Lung (tissue), 11 donors: ENCODE measurements at regions not wholly inside any gene's neighbourhood (a gene's known extent, or its start where the extent isn't known, plus 50 kb on each side); places are given as distances from the start of the nearest gene placed in this dataset.

Source experiments
- ATAC-seq: fragments of 200-7000 bp; cut with Tn5 transposase; one replicate; pipeline ENCODE4 v1.9.1; 2020; ENCODE audit warnings: moderate number of reproducible peaks; ENCODE audit not compliant: insufficient read depth, low FRiP score
- DNase-seq, 3 donors: peaks; one replicate each; pipeline ENCODE4 v3.0.0-alpha.2; 2013 to 2017
- H3K27ac ChIP-seq, 2 donors: one replicate each; pipeline ENCODE4 v1.5.1; 2013; ENCODE audit warnings: mild to moderate bottlenecking in 2 of 2, moderate library complexity in 2 of 2, control low read depth in 1 of 2, inconsistent platforms in 1 of 2, low read depth in 1 of 2, low read length in 1 of 2
- H3K27me3 ChIP-seq, 3 donors: one replicate each; pipeline ENCODE4 v1.5.1; 2013; ENCODE audit warnings: low read length in 2 of 3; ENCODE audit not compliant: control insufficient read depth in 3 of 3, insufficient read depth in 3 of 3
- H3K36me3 ChIP-seq, 4 donors: one replicate each; pipeline ENCODE4 v1.5.1; 2013; ENCODE audit warnings: low read length in 4 of 4, mild to moderate bottlenecking in 1 of 4, moderate library complexity in 1 of 4; ENCODE audit not compliant: control insufficient read depth in 4 of 4, insufficient read depth in 4 of 4
- H3K4me1 ChIP-seq, 5 donors: one replicate each; pipeline ENCODE4 v1.5.1; 2013; ENCODE audit warnings: low read length in 5 of 5, mild to moderate bottlenecking in 2 of 5, moderate library complexity in 1 of 5; ENCODE audit not compliant: control insufficient read depth in 5 of 5, insufficient read depth in 5 of 5
- H3K4me3 ChIP-seq: one replicate; pipeline ENCODE4 v1.5.1; 2013; ENCODE audit warnings: mild to moderate bottlenecking, control low read depth, moderate library complexity
- H3K9ac ChIP-seq, 2 donors: one replicate each; pipeline ENCODE4 v1.5.1; 2013; ENCODE audit warnings: low read length in 2 of 2, control low read depth in 1 of 2; ENCODE audit not compliant: insufficient read depth in 1 of 2
- H3K9me3 ChIP-seq, 4 donors: one replicate each; pipeline ENCODE4 v1.5.1; 2013; ENCODE audit warnings: low read length in 3 of 4, mild to moderate bottlenecking in 1 of 4, moderate library complexity in 1 of 4; ENCODE audit not compliant: control insufficient read depth in 4 of 4, insufficient read depth in 3 of 4
- CTCF ChIP-seq: IDR thresholded peaks from 2 replicates; pipeline ENCODE4 v1.5.1; 2012; ENCODE audit warnings: mild to moderate bottlenecking; ENCODE audit errors: control extremely low read depth, extremely low read depth
- WGBS, 2 donors: extraction: QIAGEN DNeasy Blood & Tissue Kit; methylation state at CpG; one replicate each; pipeline ENCODE4 v1.1.7; 2013; 5-methylcytosine and 5-hydroxymethylcytosine counted together
- donor health status: control.
- donor health status: control.
- donor health status: Bipolar disorder and iron deficiency.
- donor health status: healthy.
- donor health status: DM: yes; HTN: yes; CAD: no.

DNA sequence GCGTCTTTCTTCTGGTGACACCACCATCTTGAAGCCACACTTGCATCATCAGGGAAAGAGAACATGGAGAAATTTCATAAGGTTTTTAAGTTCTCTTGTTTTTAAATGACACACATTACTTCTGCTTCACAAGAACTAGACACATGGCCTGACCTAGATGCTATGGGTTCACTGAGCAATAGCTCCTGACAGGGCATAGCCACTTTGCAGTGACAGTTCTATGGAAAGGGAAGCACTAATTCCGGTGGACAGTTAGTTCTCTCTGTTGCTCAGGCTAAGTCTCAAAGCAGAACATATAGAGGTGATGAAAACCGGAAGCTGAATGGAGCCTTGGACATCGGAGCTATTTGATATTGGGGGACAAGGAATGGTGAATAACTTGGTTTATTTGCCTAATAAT is 940.1 kb upstream of the WWC1 start:
- WGBS, 2 donors, result 92 to 96% methylated on average over 4 of the region's 4 CpGs
- Histone ChIP-seq H3K36me3 (no peaks in the 10 kb centered on the region), H3K4me3 (no peak overlapping the region), H3K27ac (no peak overlapping the region), H3K27me3 (no peaks in the 10 kb centered on the region), H3K9me3 (peaks cover 0 to 2% (median 0%) of the 10 kb centered on the region in 4 donors), H3K9ac (no peak overlapping the region), H3K4me1 (no peaks in the 10 kb centered on the region)
- DNase-seq (no peak), ATAC-seq (no peak)
- TF ChIP-seq CTCF, result no peak

- no peak for ATAC-seq
- Histone ChIP-seq H3K36me3 (no peaks in the 10 kb centered on the region), H3K27ac (no peak overlapping the region), H3K9me3 (peaks cover 0 to 2% (median 0%) of the 10 kb centered on the region in 4 donors), H3K9ac (no peak overlapping the region), H3K4me1 (no peaks in the 10 kb centered on the region), H3K4me3 (no peak overlapping the region), H3K27me3 (no peaks in the 10 kb centered on the region)
- DNase-seq, result peak in 2 of 3 donors; percentile 39 to 44
- 57 to 68% methylated on average over 10 of the region's 10 CpGs for WGBS, 2 donors
- no peak for TF ChIP-seq CTCF
These were observed 938.6 kb upstream of the WWC1 start for GRCh38 chr5:167352801-167353200.

GRCh38 chr5:167355346-167355745 is 936.1 kb upstream of the WWC1 start:
- no peak for TF ChIP-seq CTCF
- WGBS, 2 donors, result 61 to 65% methylated on average over 5 of the region's 5 CpGs
- no peaks in the 10 kb centered on the region for H3K36me3 ChIP-seq
- H3K9ac ChIP-seq, result no peak overlapping the region
- peaks cover 0 to 2% (median 0%) of the 10 kb centered on the region in 4 donors for H3K9me3 ChIP-seq
- no peaks in the 10 kb centered on the region for H3K4me1 ChIP-seq
- H3K4me3 ChIP-seq, result no peak overlapping the region
- H3K27ac ChIP-seq, result no peak overlapping the region
- DNase-seq (peak in 1 of 3 donors; percentile 17), ATAC-seq (no peak)
- no peaks in the 10 kb centered on the region for H3K27me3 ChIP-seq

GRCh38 chr5:167356374-167356773 is 935.1 kb upstream of the WWC1 start:
- TF ChIP-seq CTCF, result no peak
- Histone ChIP-seq H3K36me3 (no peaks in the 10 kb centered on the region), H3K27ac (no peak overlapping the region), H3K9me3 (peaks cover 0 to 2% (median 0%) of the 10 kb centered on the region in 4 donors), H3K4me1 (no peaks in the 10 kb centered on the region), H3K9ac (no peak overlapping the region), H3K27me3 (no peaks in the 10 kb centered on the region), H3K4me3 (no peak overlapping the region)
- ATAC-seq (no peak), DNase-seq (no peak)
- WGBS, 2 donors, result 89 to 92% methylated on average over 1 of the region's 1 CpG
